Breast epithelium (tissue), 3 donors: ENCODE measurements at regions not wholly inside any gene's neighbourhood (a gene's known extent, or its start where the extent isn't known, plus 50 kb on each side); places are given as distances from the start of the nearest gene placed in this dataset.

ENCODE experiments used
- CTCF ChIP-seq, 3 donors: fragments of 450-650 bp; IDR thresholded peaks; one replicate each; pipeline ENCODE4 v1.5.1; 2016 to 2017; ENCODE audit warnings: antibody characterized with exemption in 3 of 3, mild to moderate bottlenecking in 3 of 3, moderate library complexity in 3 of 3
- POLR2A ChIP-seq: fragments of 450-650 bp; IDR thresholded peaks from one replicate; pipeline ENCODE4 v1.6.1; 2016; ENCODE audit warnings: antibody characterized with exemption, mild to moderate bottlenecking, moderate library complexity
- POLR2AphosphoS5 ChIP-seq, 3 donors: sonication (generic); formaldehyde crosslinking; IDR thresholded peaks; one replicate each; pipeline ENCODE4 v1.6.1; 2017; ENCODE audit warnings: antibody characterized with exemption in 3 of 3

- TF ChIP-seq POLR2AphosphoS5 (IDR thresholded peaks at IDR 0.05) (no peak), CTCF (IDR thresholded peaks at IDR 0.05) (no peak), POLR2A (no peak)
Observed at GRCh38 chr3:65138556-65138955, 450.8 kb upstream of the ADAMTS9 start.
